ENCODE measurements at regions not wholly inside any gene's neighbourhood (a gene's known extent, or its start where the extent isn't known, plus 50 kb on each side); places are given as distances from the start of the nearest gene placed in this dataset.

GRCh38 chr17:79539944-79540705 lies 70.7 kb downstream of the RBFOX3 start:
- Histone ChIP-seq H3K36me3 (ENCODE audit: control insufficient read depth in 2 of 3, insufficient read depth in 3 of 3, low read length in 3 of 3) (no peaks in the 10 kb centered on the region), H3K4me3 (ENCODE audit: low read length) (no peak overlapping the region), H3K27me3 (ENCODE audit: control insufficient read depth in 2 of 2, insufficient read depth in 2 of 2, low read length in 2 of 2) (no peaks in the 10 kb centered on the region), H3K27ac (ENCODE audit: low read depth, low read length) (no peak overlapping the region), H3K9me3 (ENCODE audit: control insufficient read depth in 2 of 3, low read length in 3 of 3) (no peaks in the 10 kb centered on the region), H3K4me1 (ENCODE audit: control insufficient read depth in 2 of 2, insufficient read depth in 2 of 2, low read length in 2 of 2) (no peaks in the 10 kb centered on the region)
- DNase-seq (no peak), ATAC-seq (no peak)
- intact Hi-C loops (cut with micrococcal nuclease): no loop called here
- Mint-ChIP-seq H3K9me3 (peaks cover 0 to 1% (median 0%) of the 10 kb centered on the region in 11 donors), H3K27me3 (peaks cover 0 to 14% (median 0%) of the 10 kb centered on the region in 5 donors), H3K27ac (no peak overlapping the region), H3K4me3 (no peak overlapping the region), H3K36me3 (no peaks in the 10 kb centered on the region), H3K4me1 (no peaks in the 10 kb centered on the region)
- ChIA-PET POLR2A (no interaction called here), CTCF (no interaction called here)

GRCh38 chr17:79538291-79538690 lies 72.6 kb downstream of the RBFOX3 start:
- Mint-ChIP-seq H3K4me3 (no peak overlapping the region), H3K4me1 (no peaks in the 10 kb centered on the region), H3K36me3 (no peaks in the 10 kb centered on the region), H3K27me3 (peaks cover 0 to 6% (median 0%) of the 10 kb centered on the region in 5 donors), H3K9me3 (peaks cover 0 to 1% (median 0%) of the 10 kb centered on the region in 11 donors), H3K27ac (no peak overlapping the region)
- Histone ChIP-seq H3K36me3 (ENCODE audit: control insufficient read depth in 2 of 3, insufficient read depth in 3 of 3, low read length in 3 of 3) (no peaks in the 10 kb centered on the region), H3K27ac (ENCODE audit: low read depth, low read length) (no peak overlapping the region), H3K27me3 (ENCODE audit: control insufficient read depth in 2 of 2, insufficient read depth in 2 of 2, low read length in 2 of 2) (no peaks in the 10 kb centered on the region), H3K4me3 (ENCODE audit: low read length) (no peak overlapping the region), H3K4me1 (ENCODE audit: control insufficient read depth in 2 of 2, insufficient read depth in 2 of 2, low read length in 2 of 2) (no peaks in the 10 kb centered on the region), H3K9me3 (ENCODE audit: control insufficient read depth in 2 of 3, low read length in 3 of 3) (no peaks in the 10 kb centered on the region)
- DNase-seq (no peak), ATAC-seq (no peak)
- POLR2A ChIA-PET: no interaction called here
- CTCF ChIA-PET: no interaction called here
- intact Hi-C loops (cut with micrococcal nuclease): no loop called here

GRCh38 chr17:79537686-79538085 lies 73.2 kb downstream of the RBFOX3 start:
- no peak overlapping the region for H3K4me3 Mint-ChIP-seq
- DNase-seq: no peak
- no peaks in the 10 kb centered on the region for H3K36me3 Mint-ChIP-seq
- Histone ChIP-seq H3K9me3 (ENCODE audit: control insufficient read depth in 2 of 3, low read length in 3 of 3) (no peaks in the 10 kb centered on the region), H3K4me3 (ENCODE audit: low read length) (no peak overlapping the region), H3K27ac (ENCODE audit: low read depth, low read length) (no peak overlapping the region), H3K4me1 (ENCODE audit: control insufficient read depth in 2 of 2, insufficient read depth in 2 of 2, low read length in 2 of 2) (no peaks in the 10 kb centered on the region), H3K27me3 (ENCODE audit: control insufficient read depth in 2 of 2, insufficient read depth in 2 of 2, low read length in 2 of 2) (no peaks in the 10 kb centered on the region), H3K36me3 (ENCODE audit: control insufficient read depth in 2 of 3, insufficient read depth in 3 of 3, low read length in 3 of 3) (no peaks in the 10 kb centered on the region)
- ChIA-PET POLR2A (no interaction called here), CTCF (no interaction called here)
- H3K27ac Mint-ChIP-seq: no peak overlapping the region
- intact Hi-C loops (cut with micrococcal nuclease): no loop called here
- H3K27me3 Mint-ChIP-seq: peaks cover 0 to under 1% (median 0%) of the 10 kb centered on the region in 5 donors
- ATAC-seq: no peak
- H3K9me3 Mint-ChIP-seq: peaks cover 0 to 1% (median 0%) of the 10 kb centered on the region in 11 donors
- no peaks in the 10 kb centered on the region for H3K4me1 Mint-ChIP-seq

- ChIA-PET CTCF (no interaction called here), POLR2A (no interaction called here)
- no peak overlapping the region for H3K27ac ChIP-seq (ENCODE audit: low read depth, low read length)
- DNase-seq (no peak), ATAC-seq (no peak)
- no peaks in the 10 kb centered on the region for H3K36me3 ChIP-seq (ENCODE audit: control insufficient read depth in 2 of 3, insufficient read depth in 3 of 3, low read length in 3 of 3)
- Mint-ChIP-seq H3K4me1 (no peaks in the 10 kb centered on the region), H3K27ac (no peak overlapping the region), H3K9me3 (peaks cover 0 to 1% (median 0%) of the 10 kb centered on the region in 11 donors), H3K27me3 (peaks cover 0 to 6% (median 0%) of the 10 kb centered on the region in 5 donors), H3K36me3 (no peaks in the 10 kb centered on the region), H3K4me3 (no peak overlapping the region)
- H3K4me1 ChIP-seq (ENCODE audit: control insufficient read depth in 2 of 2, insufficient read depth in 2 of 2, low read length in 2 of 2): no peaks in the 10 kb centered on the region
- intact Hi-C loops (cut with micrococcal nuclease): no loop called here
- H3K4me3 ChIP-seq (ENCODE audit: low read length): no peak overlapping the region
- no peaks in the 10 kb centered on the region for H3K27me3 ChIP-seq (ENCODE audit: control insufficient read depth in 2 of 2, insufficient read depth in 2 of 2, low read length in 2 of 2)
- H3K9me3 ChIP-seq (ENCODE audit: control insufficient read depth in 2 of 3, low read length in 3 of 3): no peaks in the 10 kb centered on the region
Measured at GRCh38 chr17:79537061-79537460, 73.8 kb downstream of the RBFOX3 start.

DNA sequence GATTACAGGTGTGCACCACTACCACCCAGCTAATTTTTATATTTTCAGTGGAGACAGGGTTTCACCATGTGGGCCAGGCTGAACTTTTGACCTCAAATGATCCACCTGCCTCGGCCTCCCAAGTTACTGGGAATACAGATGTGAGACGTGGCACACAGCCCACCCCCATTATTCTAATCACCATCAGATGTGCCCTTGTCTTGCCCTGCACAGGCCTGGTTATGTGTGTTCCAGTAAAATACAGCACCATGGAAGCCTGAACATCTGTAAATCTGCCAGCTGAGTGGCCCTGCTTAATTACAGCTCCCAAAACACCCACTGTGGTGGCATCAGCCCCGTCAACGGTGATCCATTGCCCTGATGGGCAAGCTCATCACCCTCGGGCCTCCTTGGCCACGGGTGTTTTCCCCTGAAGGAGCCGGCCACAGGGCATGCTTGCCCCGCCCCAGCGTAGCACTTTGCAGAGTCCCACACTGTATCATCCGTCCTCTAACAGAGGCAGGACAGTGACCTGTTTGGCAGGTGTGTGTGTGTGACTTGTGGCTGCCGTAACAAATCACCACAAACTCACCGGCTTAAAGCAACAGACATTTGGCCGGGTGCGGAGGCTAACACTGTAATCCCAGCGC lies 74.5 kb downstream of the RBFOX3 start:
- DNase-seq (no peak), ATAC-seq (no peak)
- H3K27me3 Mint-ChIP-seq: peaks cover 0 to 13% (median 4%) of the 10 kb centered on the region in 5 donors
- Histone ChIP-seq H3K27ac (ENCODE audit: low read depth, low read length) (no peak overlapping the region), H3K9me3 (ENCODE audit: control insufficient read depth in 2 of 3, low read length in 3 of 3) (no peaks in the 10 kb centered on the region), H3K36me3 (ENCODE audit: control insufficient read depth in 2 of 3, insufficient read depth in 3 of 3, low read length in 3 of 3) (no peaks in the 10 kb centered on the region), H3K4me1 (ENCODE audit: control insufficient read depth in 2 of 2, insufficient read depth in 2 of 2, low read length in 2 of 2) (no peaks in the 10 kb centered on the region), H3K27me3 (ENCODE audit: control insufficient read depth in 2 of 2, insufficient read depth in 2 of 2, low read length in 2 of 2) (no peaks in the 10 kb centered on the region), H3K4me3 (ENCODE audit: low read length) (no peak overlapping the region)
- no peaks in the 10 kb centered on the region for H3K4me1 Mint-ChIP-seq
- CTCF ChIA-PET: no interaction called here
- intact Hi-C loops (cut with micrococcal nuclease): no loop called here
- no peak overlapping the region for H3K27ac Mint-ChIP-seq
- POLR2A ChIA-PET: no interaction called here
- H3K36me3 Mint-ChIP-seq: no peaks in the 10 kb centered on the region
- no peak overlapping the region for H3K4me3 Mint-ChIP-seq
- H3K9me3 Mint-ChIP-seq: peaks cover 0 to 1% (median 0%) of the 10 kb centered on the region in 11 donors

GRCh38 chr17:79535728-79536025 lies 75.2 kb downstream of the RBFOX3 start:
- H3K4me3 Mint-ChIP-seq: no peak overlapping the region
- H3K27ac Mint-ChIP-seq: no peak overlapping the region
- DNase-seq: no peak
- Histone ChIP-seq H3K4me3 (ENCODE audit: low read length) (no peak overlapping the region), H3K9me3 (ENCODE audit: control insufficient read depth in 2 of 3, low read length in 3 of 3) (no peaks in the 10 kb centered on the region), H3K27ac (ENCODE audit: low read depth, low read length) (no peak overlapping the region), H3K27me3 (ENCODE audit: control insufficient read depth in 2 of 2, insufficient read depth in 2 of 2, low read length in 2 of 2) (no peaks in the 10 kb centered on the region), H3K36me3 (ENCODE audit: control insufficient read depth in 2 of 3, insufficient read depth in 3 of 3, low read length in 3 of 3) (no peaks in the 10 kb centered on the region), H3K4me1 (ENCODE audit: control insufficient read depth in 2 of 2, insufficient read depth in 2 of 2, low read length in 2 of 2) (no peaks in the 10 kb centered on the region)
- no peaks in the 10 kb centered on the region for H3K4me1 Mint-ChIP-seq
- ChIA-PET POLR2A (no interaction called here), CTCF (no interaction called here)
- H3K27me3 Mint-ChIP-seq: peaks cover 0 to 13% (median 4%) of the 10 kb centered on the region in 5 donors
- H3K9me3 Mint-ChIP-seq: peaks cover 0 to 1% (median 0%) of the 10 kb centered on the region in 11 donors
- ATAC-seq: no peak
- intact Hi-C loops (cut with micrococcal nuclease): no loop called here
- H3K36me3 Mint-ChIP-seq: no peaks in the 10 kb centered on the region

Measured in naive thymus-derived CD4-positive, alpha-beta T cell (primary cell).